HEK293 (cell line): ENCODE measurements at regions not wholly inside any gene's neighbourhood (a gene's known extent, or its start where the extent isn't known, plus 50 kb on each side); places are given as distances from the start of the nearest gene placed in this dataset.

Experiments used
- CTCF ChIA-PET: fragments of 350-600 bp; formaldehyde crosslinking; extraction: SDS; loops from one replicate; lab custom pipeline; 2021; ENCODE audit warnings: antibody characterized with exemption; lab: Yijun Ruan, JAX
- POLR2A ChIA-PET: fragments of 300-600 bp; formaldehyde crosslinking; extraction: SDS; loops from one replicate; lab custom pipeline; 2020; ENCODE audit warnings: antibody characterized with exemption, inconsistent platforms; lab: Yijun Ruan, JAX
- H3K27ac ChIP-seq: fragments of 200-500 bp; sonication (Bioruptor generic); 2 replicates; pipeline ENCODE4 v1.5.1; 2014; ENCODE audit warnings: low read depth, low read length, control low read depth, inconsistent platforms; ENCODE audit errors: extremely low read depth
- H3K36me3 ChIP-seq, 2 experiments: fragments of 200-500 bp in 1 of 2; sonication (Bioruptor generic) in 1 of 2; 1 replicate in 1 of 2; 2 replicates in 1 of 2; pipeline ENCODE4 v1.5.1; 2014 to 2017; ENCODE audit warnings: inconsistent platforms in 2 of 2, low read length in 2 of 2; ENCODE audit not compliant: control insufficient read depth in 2 of 2, insufficient read depth in 1 of 2
- H3K4me1 ChIP-seq: fragments of 200-500 bp; sonication (Bioruptor generic); 2 replicates; pipeline ENCODE4 v1.5.1; 2014; ENCODE audit warnings: mild to moderate bottlenecking, low read length, inconsistent platforms; ENCODE audit not compliant: control insufficient read depth, insufficient read depth
- H3K4me3 ChIP-seq: 2 replicates; pipeline ENCODE4 v1.5.1; 2011; ENCODE audit warnings: low read depth, mild to moderate bottlenecking, control low read depth, low read length, moderate library complexity
- H3K9me3 ChIP-seq: fragments of 200-500 bp; sonication (Bioruptor generic); 2 replicates; pipeline ENCODE4 v1.5.1; 2014; ENCODE audit warnings: low read depth, low read length, inconsistent platforms; ENCODE audit not compliant: control insufficient read depth, insufficient read depth
- BCL11A ChIP-seq: fragments of 450-650 bp; formaldehyde crosslinking; IDR thresholded peaks from 2 replicates; pipeline ENCODE4 v1.5.1; 2016; ENCODE audit warnings: low read depth, missing biosample characterization, missing genetic modification characterization
- GFI1B ChIP-seq: fragments of 450-650 bp; formaldehyde crosslinking; IDR thresholded peaks from 2 replicates; pipeline ENCODE4 v1.5.1; 2016; ENCODE audit warnings: missing biosample characterization, missing genetic modification characterization
- GLI2 ChIP-seq: fragments of 450-650 bp; formaldehyde crosslinking; IDR thresholded peaks from 2 replicates; pipeline ENCODE4; 2017; ENCODE audit warnings: missing biosample characterization, missing genetic modification characterization, low read depth, borderline replicate concordance
- INSM2 ChIP-seq: fragments of 450-650 bp; formaldehyde crosslinking; IDR thresholded peaks from 2 replicates; pipeline ENCODE4 v1.5.1; 2016; ENCODE audit warnings: missing biosample characterization, missing genetic modification characterization
- OVOL3 ChIP-seq: fragments of 450-650 bp; formaldehyde crosslinking; IDR thresholded peaks from 2 replicates; pipeline ENCODE4 v1.5.1; 2016; ENCODE audit warnings: missing biosample characterization, missing genetic modification characterization
- RBAK ChIP-seq: fragments of 450-650 bp; formaldehyde crosslinking; IDR thresholded peaks from 2 replicates; pipeline ENCODE4 v1.5.1; 2016; ENCODE audit warnings: missing biosample characterization, missing genetic modification characterization
- SCRT2 ChIP-seq: fragments of 450-650 bp; formaldehyde crosslinking; IDR thresholded peaks from 2 replicates; pipeline ENCODE4 v1.5.1; 2016; ENCODE audit warnings: missing biosample characterization, missing genetic modification characterization
- SETDB1 ChIP-seq: IDR thresholded peaks from one replicate; pipeline ENCODE4 v1.6.1; 2017; ENCODE audit warnings: mild to moderate bottlenecking, low read length, moderate library complexity, mixed read lengths; ENCODE audit not compliant: insufficient read length
- SP2 ChIP-seq: fragments of 450-650 bp; formaldehyde crosslinking; IDR thresholded peaks from 2 replicates; pipeline ENCODE4 v1.5.1; 2016; ENCODE audit warnings: missing biosample characterization, missing genetic modification characterization
- ZFP3 ChIP-seq: fragments of 450-650 bp; formaldehyde crosslinking; IDR thresholded peaks from 2 replicates; pipeline ENCODE4 v1.5.1; 2016; ENCODE audit warnings: low read depth, missing biosample characterization, missing genetic modification characterization
- ZNF18 ChIP-seq: fragments of 450-650 bp; formaldehyde crosslinking; IDR thresholded peaks from 2 replicates; pipeline ENCODE4 v1.5.1; 2016; ENCODE audit warnings: missing biosample characterization, missing genetic modification characterization
- ZNF202 ChIP-seq: fragments of 450-650 bp; formaldehyde crosslinking; IDR thresholded peaks from 2 replicates; pipeline ENCODE4 v1.5.1; 2016; ENCODE audit warnings: missing biosample characterization, missing genetic modification characterization, borderline replicate concordance
- ZNF214 ChIP-seq: fragments of 450-650 bp; formaldehyde crosslinking; IDR thresholded peaks from 2 replicates; pipeline ENCODE4 v1.5.1; 2017; ENCODE audit warnings: missing biosample characterization, mild to moderate bottlenecking, missing genetic modification characterization, borderline replicate concordance
- ZNF292 ChIP-seq: fragments of 450-650 bp; formaldehyde crosslinking; IDR thresholded peaks from 2 replicates; pipeline ENCODE4 v1.5.1; 2016; ENCODE audit warnings: low read depth, missing biosample characterization, missing genetic modification characterization, borderline replicate concordance
- ZNF341 ChIP-seq: fragments of 450-650 bp; formaldehyde crosslinking; IDR thresholded peaks from 2 replicates; pipeline ENCODE4; 2016; ENCODE audit warnings: low read depth, missing biosample characterization, missing genetic modification characterization
- ZNF416 ChIP-seq: fragments of 450-650 bp; formaldehyde crosslinking; IDR thresholded peaks from 2 replicates; pipeline ENCODE4 v1.5.1; 2016; ENCODE audit warnings: missing biosample characterization, missing genetic modification characterization
- ZNF488 ChIP-seq: fragments of 450-650 bp; formaldehyde crosslinking; IDR thresholded peaks from 2 replicates; pipeline ENCODE4 v1.5.1; 2016; ENCODE audit warnings: missing biosample characterization, missing genetic modification characterization
- ZNF510 ChIP-seq: fragments of 450-650 bp; formaldehyde crosslinking; IDR thresholded peaks from 2 replicates; pipeline ENCODE4 v1.5.1; 2018; ENCODE audit warnings: mild to moderate bottlenecking, missing genetic modification characterization, missing biosample characterization; ENCODE audit not compliant: insufficient replicate concordance
- ZNF521 ChIP-seq: fragments of 450-650 bp; formaldehyde crosslinking; IDR thresholded peaks from 2 replicates; pipeline ENCODE4 v1.5.1; 2017; ENCODE audit warnings: missing biosample characterization, mild to moderate bottlenecking, missing genetic modification characterization
- ZNF529 ChIP-seq: fragments of 450-650 bp; formaldehyde crosslinking; IDR thresholded peaks from 2 replicates; pipeline ENCODE4 v1.5.1; 2017; ENCODE audit warnings: missing genetic modification characterization, missing biosample characterization; ENCODE audit not compliant: insufficient replicate concordance
- ZNF558 ChIP-seq: fragments of 450-650 bp; formaldehyde crosslinking; IDR thresholded peaks from 2 replicates; pipeline ENCODE4 v1.5.1; 2016; ENCODE audit warnings: missing biosample characterization, missing genetic modification characterization
- ZNF629 ChIP-seq: fragments of 450-650 bp; formaldehyde crosslinking; IDR thresholded peaks from 2 replicates; pipeline ENCODE4 v1.5.1; 2017; ENCODE audit warnings: missing biosample characterization, missing genetic modification characterization
- ZNF639 ChIP-seq: fragments of 450-650 bp; formaldehyde crosslinking; IDR thresholded peaks from 2 replicates; pipeline ENCODE4 v1.5.1; 2016; ENCODE audit warnings: missing biosample characterization, missing genetic modification characterization
- ZNF747 ChIP-seq: fragments of 450-650 bp; formaldehyde crosslinking; IDR thresholded peaks from 2 replicates; pipeline ENCODE4 v1.5.1; 2016; ENCODE audit warnings: missing biosample characterization, missing genetic modification characterization
- ZNF777 ChIP-seq: fragments of 450-650 bp; formaldehyde crosslinking; IDR thresholded peaks from 2 replicates; pipeline ENCODE4 v1.5.1; 2017; ENCODE audit warnings: missing biosample characterization, missing genetic modification characterization, borderline replicate concordance
- ZNF785 ChIP-seq: fragments of 450-650 bp; formaldehyde crosslinking; IDR thresholded peaks from 2 replicates; pipeline ENCODE4 v1.5.1; 2016; ENCODE audit warnings: missing biosample characterization, missing genetic modification characterization
- ZNF792 ChIP-seq: fragments of 450-650 bp; formaldehyde crosslinking; IDR thresholded peaks from 2 replicates; pipeline ENCODE4 v1.5.1; 2016; ENCODE audit warnings: missing biosample characterization, missing genetic modification characterization
- ZNF830 ChIP-seq: fragments of 450-650 bp; IDR thresholded peaks from 2 replicates; pipeline ENCODE4 v1.5.0; 2018; ENCODE audit warnings: missing biosample characterization, missing genetic modification characterization, low read depth, mild to moderate bottlenecking, moderate library complexity

- Histone ChIP-seq H3K27ac (no peak overlapping the region), H3K4me3 (no peak overlapping the region), H3K9me3 (no peaks in the 10 kb centered on the region)
- ChIA-PET POLR2A (no interaction called here), CTCF (no interaction called here)
- no peak for TF ChIP-seq ZNF521
- TF ChIP-seq ZNF341 (tag by site-specific recombination), result no peak
- TF ChIP-seq SCRT2 (tag by site-specific recombination), result no peak
- TF ChIP-seq ZNF785 (tag by site-specific recombination), result no peak
- TF ChIP-seq ZNF202 (tag by site-specific recombination), result no peak
- TF ChIP-seq ZNF18 (tag by site-specific recombination), result no peak
- no peak for TF ChIP-seq SETDB1
- no peak for TF ChIP-seq SP2
- TF ChIP-seq ZNF629, result no peak
- TF ChIP-seq ZNF558 (tag by site-specific recombination), result no peak
- no peak for TF ChIP-seq ZNF214 (tag by site-specific recombination)
- no peak for TF ChIP-seq ZNF830
- TF ChIP-seq ZNF747, result no peak
- TF ChIP-seq, all 188 proteins: peak for 0
- no peaks in the 10 kb centered on the region for H3K4me1 ChIP-seq
- H3K36me3 ChIP-seq, result no peaks in the 10 kb centered on the region
Observed at GRCh38 chr3:104796556-104796955, 570.2 kb upstream of the ALCAM start.

- Histone ChIP-seq H3K4me3 (no peak overlapping the region), H3K27ac (no peak overlapping the region), H3K4me1 (no peaks in the 10 kb centered on the region), H3K36me3 (no peaks in the 10 kb centered on the region), H3K9me3 (no peaks in the 10 kb centered on the region)
- ChIA-PET CTCF (interaction anchor here (0.9 kb wide), 1 partner anchor 203 kb away, joined by 4 read pairs; no protein-coding TSS in a partner anchor), POLR2A (no interaction called here)
- TF ChIP-seq ZNF529 (no peak), ZNF510 (tag by site-specific recombination) (no peak)
Observed at GRCh38 chr3:104805042-104805441, 561.7 kb upstream of the ALCAM start.

- ChIA-PET CTCF (interaction anchor here (0.9 kb wide), 1 partner anchor 204 kb away, joined by 4 read pairs; no protein-coding TSS in a partner anchor), POLR2A (no interaction called here)
- TF ChIP-seq ZFP3 (tag by site-specific recombination) (no peak), OVOL3 (tag by site-specific recombination) (no peak), ZNF488 (tag by site-specific recombination) (no peak), ZNF830 (no peak), ZNF416 (no peak), ZNF639 (tag by site-specific recombination) (no peak), ZNF792 (tag by site-specific recombination) (no peak), ZNF777 (no peak), INSM2 (tag by site-specific recombination) (no peak), BCL11A (no peak), ZNF292 (tag by site-specific recombination) (no peak), GFI1B (tag by site-specific recombination) (no peak), GLI2 (tag by site-specific recombination) (no peak), RBAK (tag by site-specific recombination) (no peak)
- H3K4me3 ChIP-seq, result no peak overlapping the region
- H3K36me3 ChIP-seq, result no peaks in the 10 kb centered on the region
- no peaks in the 10 kb centered on the region for H3K4me1 ChIP-seq
- H3K9me3 ChIP-seq, result no peaks in the 10 kb centered on the region
- no peak overlapping the region for H3K27ac ChIP-seq
Observed at GRCh38 chr3:104805508-104805907, 561.2 kb upstream of the ALCAM start.
